HFFc6 (cell line): ENCODE measurements at regions not wholly inside any gene's neighbourhood (a gene's known extent, or its start where the extent isn't known, plus 50 kb on each side); places are given as distances from the start of the nearest gene placed in this dataset.
A peak's percentile ranks its signal among the peaks of the same experiment; 100 is the strongest.

ENCODE experiments used
- DNase-seq: peaks from one replicate; pipeline ENCODE4 v3.0.0-alpha.2; 2018
- H3K27ac Mint-ChIP-seq: 2 replicates; pipeline ENCODE4 v1.8.0; 2020; ENCODE audit warnings: mild to moderate bottlenecking, mixed read lengths
- H3K27me3 Mint-ChIP-seq: 2 replicates; pipeline ENCODE4 v1.8.0; 2021; ENCODE audit warnings: mild to moderate bottlenecking, moderate library complexity, mixed read lengths; ENCODE audit not compliant: insufficient read depth
- H3K36me3 Mint-ChIP-seq: 2 replicates; pipeline ENCODE4 v1.8.0; 2021; ENCODE audit warnings: low read depth, mixed read lengths
- H3K4me1 Mint-ChIP-seq: 2 replicates; pipeline ENCODE4 v1.8.0; 2020; ENCODE audit warnings: low read depth, mixed read lengths
- H3K4me3 Mint-ChIP-seq: 2 replicates; pipeline ENCODE4 v1.8.0; 2020; ENCODE audit warnings: mild to moderate bottlenecking, moderate library complexity, mixed read lengths
- H3K9me3 Mint-ChIP-seq: 2 replicates; pipeline ENCODE4 v1.8.0; 2020; ENCODE audit warnings: mild to moderate bottlenecking, mixed read lengths
- CTCF ChIP-seq: fragments of 200-600 bp; sonication (generic); IDR thresholded peaks from 2 replicates; pipeline ENCODE4 v1.5.0; 2021; ENCODE audit warnings: antibody characterized with exemption, mild to moderate bottlenecking

DNA sequence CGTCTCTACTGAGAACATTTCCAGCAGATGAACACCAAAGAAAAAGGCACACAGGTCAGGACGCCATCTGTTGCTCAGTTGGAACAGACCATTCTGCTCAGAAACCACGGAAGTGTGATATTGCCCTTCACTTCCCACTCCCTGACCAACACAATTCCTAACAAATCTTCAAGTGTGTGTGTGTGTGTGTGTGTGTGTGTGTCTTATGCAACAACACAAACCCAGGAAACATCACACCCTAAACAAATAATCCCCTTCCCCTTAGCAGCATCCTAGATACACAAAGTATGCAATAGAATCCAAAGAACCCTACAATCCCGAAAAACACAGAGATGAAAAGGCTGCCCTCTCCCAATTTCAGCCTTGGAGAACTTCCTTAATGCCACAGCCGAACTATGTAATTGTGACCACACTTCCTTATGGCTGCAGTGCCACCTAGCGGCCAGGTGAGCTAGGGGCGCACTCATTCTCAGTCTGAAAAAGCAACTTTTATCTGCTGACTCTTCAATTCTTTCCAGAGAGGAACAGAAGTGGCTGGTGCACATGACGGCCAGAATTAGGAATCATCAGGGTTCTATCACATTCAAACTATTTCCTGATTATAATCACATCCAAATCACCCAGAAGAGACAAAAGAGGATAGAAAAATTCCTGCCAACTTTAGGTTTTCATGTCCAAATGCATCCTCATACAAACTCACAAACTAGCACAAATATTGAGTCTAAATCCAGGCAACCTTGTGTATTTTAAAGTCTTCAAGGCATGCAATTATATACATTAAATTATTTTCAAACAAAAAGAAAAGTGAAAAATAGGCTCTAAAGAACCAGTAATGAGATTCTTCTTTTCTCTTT lies 164.9 kb downstream of the DHX15 start:
- DNase-seq = peak; percentile 48
- no peaks in the 10 kb centered on the region for H3K9me3 Mint-ChIP-seq
- H3K27me3 Mint-ChIP-seq = no peaks in the 10 kb centered on the region
- TF ChIP-seq CTCF = peak; percentile 96
- H3K4me1 Mint-ChIP-seq = no peaks in the 10 kb centered on the region
- no peak overlapping the region for H3K27ac Mint-ChIP-seq
- H3K36me3 Mint-ChIP-seq = no peaks in the 10 kb centered on the region
- H3K4me3 Mint-ChIP-seq = no peak overlapping the region

DNA sequence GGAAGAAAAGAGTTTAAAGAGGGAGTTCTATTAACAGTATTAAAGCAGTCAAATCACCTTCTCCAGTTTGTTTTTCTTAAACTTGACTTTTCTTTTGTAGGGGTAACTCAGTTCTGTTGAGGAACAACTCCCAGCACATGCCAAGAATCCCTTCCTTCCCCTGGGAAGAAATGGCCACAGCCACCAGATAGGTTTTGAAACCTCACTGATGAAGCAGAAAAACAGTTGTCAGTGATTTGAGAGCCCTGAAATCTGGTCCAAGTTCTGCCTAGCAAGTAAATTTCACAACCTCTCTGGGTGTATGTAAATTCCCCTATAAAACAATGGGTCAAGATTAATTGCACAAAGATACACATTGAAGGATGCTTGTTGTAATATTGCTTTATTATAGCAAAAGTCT lies 167.1 kb downstream of the DHX15 start:
- Mint-ChIP-seq H3K9me3 (no peaks in the 10 kb centered on the region), H3K27ac (no peak overlapping the region), H3K27me3 (no peaks in the 10 kb centered on the region; the same call in 1 of the 2 replicates), H3K36me3 (no peaks in the 10 kb centered on the region), H3K4me1 (no peaks in the 10 kb centered on the region), H3K4me3 (no peak overlapping the region)
- no peak for TF ChIP-seq CTCF
- no peak for DNase-seq

GRCh38 chr4:24416293-24416692 lies 168.1 kb downstream of the DHX15 start:
- no peak for TF ChIP-seq CTCF
- Mint-ChIP-seq H3K27me3 (no peaks in the 10 kb centered on the region; the same call in 1 of the 2 replicates), H3K36me3 (no peaks in the 10 kb centered on the region), H3K9me3 (no peaks in the 10 kb centered on the region), H3K27ac (no peak overlapping the region), H3K4me1 (no peaks in the 10 kb centered on the region), H3K4me3 (no peak overlapping the region)
- no peak for DNase-seq

- TF ChIP-seq CTCF = no peak
- DNase-seq = no peak
- Mint-ChIP-seq H3K4me1 (no peaks in the 10 kb centered on the region), H3K4me3 (no peak overlapping the region), H3K27ac (no peak overlapping the region), H3K27me3 (no peaks in the 10 kb centered on the region; the same call in none of the 2 replicates), H3K9me3 (no peaks in the 10 kb centered on the region), H3K36me3 (no peaks in the 10 kb centered on the region)
Observed at GRCh38 chr4:24413311-24413784, 171.0 kb downstream of the DHX15 start.

DNA sequence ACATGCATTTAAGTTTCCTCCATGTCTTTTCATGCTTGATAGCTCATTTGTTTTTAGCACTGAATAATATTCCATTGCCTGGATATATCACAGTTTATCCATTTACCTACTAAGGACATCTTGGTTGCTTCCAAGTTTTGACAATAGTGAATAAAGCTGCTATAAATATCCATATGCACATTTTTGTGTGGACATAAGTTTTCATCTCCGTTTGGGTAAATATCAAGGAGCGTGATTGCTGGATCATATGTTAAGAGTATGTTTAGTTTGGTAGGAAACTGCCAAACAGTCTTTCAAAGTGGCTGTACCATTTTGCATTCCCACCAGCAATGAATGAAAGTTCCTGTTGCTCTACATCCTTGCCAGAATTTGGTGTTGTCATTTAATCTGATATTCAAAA lies 172.5 kb downstream of the DHX15 start:
- Mint-ChIP-seq H3K27me3 (no peaks in the 10 kb centered on the region; the same call in none of the 2 replicates), H3K27ac (no peak overlapping the region), H3K4me1 (no peaks in the 10 kb centered on the region), H3K9me3 (no peaks in the 10 kb centered on the region), H3K4me3 (no peak overlapping the region), H3K36me3 (no peaks in the 10 kb centered on the region)
- no peak for DNase-seq
- no peak for TF ChIP-seq CTCF
